Stimulated activated naive CD8-positive, alpha-beta T cell treated with anti-CD3 and anti-CD28 coated beads, Interleukin-15, amount 100 ng/mL, for 72 hours (primary cell): ENCODE measurements at regions not wholly inside any gene's neighbourhood (a gene's known extent, or its start where the extent isn't known, plus 50 kb on each side); places are given as distances from the start of the nearest gene placed in this dataset.
"Not testable (repeated sequence)": the region's sequence is repeated elsewhere in the genome, so short reads cannot be mapped to it uniquely, and the experiment has no call there.

Experiments used
- ATAC-seq: fragments of 150-1000 bp; cut with Tn5 transposase; 2 replicates; pipeline ENCODE4 v1.10.0; 2021; ENCODE audit warnings: mild to moderate bottlenecking, moderate library complexity
- DNase-seq, 2 donors: peaks; one replicate each; pipeline ENCODE4 v3.0.0; 2021 to 2022
- H3K27ac Mint-ChIP-seq, 2 donors: one replicate each; pipeline ENCODE4 v1.8.0; 2022; ENCODE audit warnings: mild to moderate bottlenecking in 2 of 2, mixed read lengths in 2 of 2, moderate library complexity in 2 of 2
- H3K27me3 Mint-ChIP-seq: one replicate; pipeline ENCODE4 v1.8.0; 2022; ENCODE audit warnings: mixed read lengths
- H3K4me1 Mint-ChIP-seq: one replicate; pipeline ENCODE4 v1.8.0; 2022; ENCODE audit warnings: mild to moderate bottlenecking, mixed read lengths
- H3K4me3 Mint-ChIP-seq, 2 donors: one replicate each; pipeline ENCODE4 v1.8.0; 2022; ENCODE audit warnings: mild to moderate bottlenecking in 2 of 2, mixed read lengths in 2 of 2, moderate library complexity in 1 of 2
- H3K9me3 Mint-ChIP-seq, 2 donors: one replicate each; pipeline ENCODE4 v1.8.0; 2022; ENCODE audit warnings: mixed read lengths in 2 of 2

GRCh38 chr7:47056731-47057130 is 525.2 kb downstream of the TNS3 start:
- Mint-ChIP-seq H3K9me3 (peaks cover 5 to 10% of the 10 kb centered on the region in 2 donors), H3K4me1 (no peaks in the 10 kb centered on the region), H3K27me3 (peaks cover 12% of the 10 kb centered on the region), H3K27ac (no peak overlapping the region), H3K4me3 (no peak overlapping the region)
- no peak for ATAC-seq
- DNase-seq = no peak

- ATAC-seq, H3K4me1 Mint-ChIP-seq, H3K27ac Mint-ChIP-seq, H3K4me3 Mint-ChIP-seq, DNase-seq, H3K9me3 Mint-ChIP-seq: not testable (repeated sequence)
- H3K27me3 Mint-ChIP-seq = peaks cover 12% of the 10 kb centered on the region
These were observed 529.2 kb downstream of the TNS3 start for GRCh38 chr7:47052541-47053208.

GRCh38 chr7:47049234-47049774 is 532.6 kb downstream of the TNS3 start:
- no peak overlapping the region for H3K4me3 Mint-ChIP-seq
- no peaks in the 10 kb centered on the region for H3K4me1 Mint-ChIP-seq
- no peak for ATAC-seq
- DNase-seq = no peak
- H3K9me3 Mint-ChIP-seq = peaks cover 5 to 10% of the 10 kb centered on the region in 2 donors
- H3K27me3 Mint-ChIP-seq = peaks cover 12% of the 10 kb centered on the region
- no peak overlapping the region for H3K27ac Mint-ChIP-seq

- DNase-seq = no peak
- Mint-ChIP-seq H3K27me3 (no peaks in the 10 kb centered on the region), H3K27ac (no peak overlapping the region)
These were observed 534.5 kb downstream of the TNS3 start for GRCh38 chr7:47047384-47047783.

GRCh38 chr7:47046949-47047348 is 535.0 kb downstream of the TNS3 start:
- no peak for DNase-seq
- H3K27me3 Mint-ChIP-seq = no peaks in the 10 kb centered on the region
- H3K4me1 Mint-ChIP-seq = no peaks in the 10 kb centered on the region
- ATAC-seq = no peak
- H3K9me3 Mint-ChIP-seq = no peaks in the 10 kb centered on the region
- H3K27ac Mint-ChIP-seq = no peak overlapping the region
- no peak overlapping the region for H3K4me3 Mint-ChIP-seq

More at GRCh38 chr7:47047384-47047783, 534.5 kb downstream of the TNS3 start:
- Mint-ChIP-seq H3K9me3 (no peaks in the 10 kb centered on the region), H3K4me1 (no peaks in the 10 kb centered on the region), H3K4me3 (no peak overlapping the region)
- no peak for ATAC-seq

GRCh38 chr7:47045207-47046051 is 536.5 kb downstream of the TNS3 start:
- Mint-ChIP-seq H3K27me3 (no peaks in the 10 kb centered on the region), H3K27ac (no peak overlapping the region), H3K9me3 (no peaks in the 10 kb centered on the region), H3K4me3 (no peak overlapping the region), H3K4me1 (no peaks in the 10 kb centered on the region)
- ATAC-seq (no peak), DNase-seq (no peak)

GRCh38 chr7:47044625-47045024 is 537.3 kb downstream of the TNS3 start:
- no peaks in the 10 kb centered on the region for H3K27me3 Mint-ChIP-seq
- H3K4me3 Mint-ChIP-seq = no peak overlapping the region
- H3K9me3 Mint-ChIP-seq = no peaks in the 10 kb centered on the region

GRCh38 chr7:47043304-47043703 is 538.6 kb downstream of the TNS3 start:
- no peaks in the 10 kb centered on the region for H3K27me3 Mint-ChIP-seq
- ATAC-seq (no peak), DNase-seq (no peak)
- no peaks in the 10 kb centered on the region for H3K9me3 Mint-ChIP-seq
- H3K4me3 Mint-ChIP-seq = no peak overlapping the region
- H3K27ac Mint-ChIP-seq = no peak overlapping the region
- H3K4me1 Mint-ChIP-seq = no peaks in the 10 kb centered on the region

More at GRCh38 chr7:47044625-47045024, 537.3 kb downstream of the TNS3 start:
- Mint-ChIP-seq H3K4me1 (no peaks in the 10 kb centered on the region), H3K27ac (no peak overlapping the region)
- no peak for ATAC-seq
- no peak for DNase-seq

- Mint-ChIP-seq H3K4me3 (no peak overlapping the region), H3K9me3 (no peaks in the 10 kb centered on the region)
These were observed 539.2 kb downstream of the TNS3 start for GRCh38 chr7:47042669-47043068.

GRCh38 chr7:47040795-47041347 is 541.0 kb downstream of the TNS3 start:
- no peaks in the 10 kb centered on the region for H3K27me3 Mint-ChIP-seq
- H3K9me3 Mint-ChIP-seq = no peaks in the 10 kb centered on the region
- no peak overlapping the region for H3K4me3 Mint-ChIP-seq
- ATAC-seq = no peak
- DNase-seq = no peak
- H3K4me1 Mint-ChIP-seq = no peaks in the 10 kb centered on the region
- no peak overlapping the region for H3K27ac Mint-ChIP-seq

More at GRCh38 chr7:47042669-47043068, 539.2 kb downstream of the TNS3 start:
- no peaks in the 10 kb centered on the region for H3K4me1 Mint-ChIP-seq
- H3K27ac Mint-ChIP-seq = no peak overlapping the region
- ATAC-seq (no peak), DNase-seq (no peak)
- H3K27me3 Mint-ChIP-seq = no peaks in the 10 kb centered on the region

- DNase-seq = no peak
- Mint-ChIP-seq H3K27ac (no peak overlapping the region), H3K4me3 (no peak overlapping the region), H3K27me3 (no peaks in the 10 kb centered on the region), H3K4me1 (no peaks in the 10 kb centered on the region), H3K9me3 (no peaks in the 10 kb centered on the region)
- ATAC-seq = no peak
These were observed 542.0 kb downstream of the TNS3 start for GRCh38 chr7:47039904-47040303.

- no peak for ATAC-seq
- H3K27me3 Mint-ChIP-seq = no peaks in the 10 kb centered on the region
These were observed 542.7 kb downstream of the TNS3 start for GRCh38 chr7:47039089-47039648.

GRCh38 chr7:47038621-47039020 is 543.3 kb downstream of the TNS3 start:
- DNase-seq (no peak), ATAC-seq (no peak)
- H3K4me3 Mint-ChIP-seq = no peak overlapping the region
- H3K27me3 Mint-ChIP-seq = no peaks in the 10 kb centered on the region
- H3K27ac Mint-ChIP-seq = no peak overlapping the region
- no peaks in the 10 kb centered on the region for H3K4me1 Mint-ChIP-seq
- H3K9me3 Mint-ChIP-seq = no peaks in the 10 kb centered on the region

More at GRCh38 chr7:47039089-47039648, 542.7 kb downstream of the TNS3 start:
- no peaks in the 10 kb centered on the region for H3K4me1 Mint-ChIP-seq
- H3K27ac Mint-ChIP-seq = no peak overlapping the region
- DNase-seq = no peak
- no peaks in the 10 kb centered on the region for H3K9me3 Mint-ChIP-seq
- H3K4me3 Mint-ChIP-seq = no peak overlapping the region

- no peaks in the 10 kb centered on the region for H3K9me3 Mint-ChIP-seq
- H3K4me1 Mint-ChIP-seq = no peaks in the 10 kb centered on the region
- no peak overlapping the region for H3K4me3 Mint-ChIP-seq
- H3K27me3 Mint-ChIP-seq = no peaks in the 10 kb centered on the region
- H3K27ac Mint-ChIP-seq = no peak overlapping the region
- ATAC-seq (no peak), DNase-seq (no peak)
These were observed 544.3 kb downstream of the TNS3 start for GRCh38 chr7:47037607-47038006.

- DNase-seq (no peak), ATAC-seq (no peak)
- H3K4me1 Mint-ChIP-seq = no peaks in the 10 kb centered on the region
- H3K27ac Mint-ChIP-seq = no peak overlapping the region
- no peak overlapping the region for H3K4me3 Mint-ChIP-seq
- no peaks in the 10 kb centered on the region for H3K27me3 Mint-ChIP-seq
- no peaks in the 10 kb centered on the region for H3K9me3 Mint-ChIP-seq
These were observed 545.0 kb downstream of the TNS3 start for GRCh38 chr7:47036909-47037308.
